ENCODE measurements at regions not wholly inside any gene's neighbourhood (a gene's known extent, or its start where the extent isn't known, plus 50 kb on each side); places are given as distances from the start of the nearest gene placed in this dataset.

DNA sequence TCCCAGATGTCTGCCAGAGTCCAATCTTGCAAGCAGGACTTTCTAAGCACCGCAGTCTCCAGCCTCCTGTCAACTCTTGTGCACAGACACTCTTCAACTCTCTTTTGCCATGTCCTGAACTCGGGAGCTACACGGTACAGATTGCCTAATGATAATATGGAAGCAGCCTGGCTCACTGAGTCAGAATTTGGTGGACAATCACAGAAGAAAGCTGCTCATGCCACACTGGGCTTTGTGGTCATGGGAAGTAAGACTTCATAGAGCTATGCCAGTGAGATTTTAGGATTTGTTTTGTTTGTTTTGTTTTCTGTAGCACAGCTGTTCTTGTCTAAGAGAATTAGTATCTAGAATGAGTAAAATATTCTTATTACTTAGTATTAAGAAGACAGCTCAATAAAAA is 144.1 kb upstream of the PRSS58 start:
- DNase-seq: no peak
- peaks cover 2% of the 10 kb centered on the region for H3K27me3 Mint-ChIP-seq
- H3K9me3 Mint-ChIP-seq: no peaks in the 10 kb centered on the region
- no peaks in the 10 kb centered on the region for H3K36me3 Mint-ChIP-seq (ENCODE audit: low read depth)
- H3K4me1 Mint-ChIP-seq (ENCODE audit: low read depth): no peaks in the 10 kb centered on the region
- H3K4me3 Mint-ChIP-seq: no peak overlapping the region
- no peak overlapping the region for H3K27ac Mint-ChIP-seq

DNA sequence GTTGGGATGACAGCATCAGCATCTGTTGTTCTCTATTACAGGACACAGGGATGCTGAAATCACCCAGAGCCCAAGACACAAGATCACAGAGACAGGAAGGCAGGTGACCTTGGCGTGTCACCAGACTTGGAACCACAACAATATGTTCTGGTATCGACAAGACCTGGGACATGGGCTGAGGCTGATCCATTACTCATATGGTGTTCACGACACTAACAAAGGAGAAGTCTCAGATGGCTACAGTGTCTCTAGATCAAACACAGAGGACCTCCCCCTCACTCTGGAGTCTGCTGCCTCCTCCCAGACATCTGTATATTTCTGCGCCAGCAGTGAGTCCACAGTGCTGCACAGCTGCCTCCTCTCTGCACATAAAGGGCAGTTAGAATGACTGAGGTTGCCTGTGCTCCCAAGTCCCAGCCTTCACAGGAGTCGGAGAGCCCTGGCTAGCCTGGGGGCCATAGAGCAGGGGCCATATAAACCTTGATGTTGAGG is 142.2 kb upstream of the PRSS58 start:
- Mint-ChIP-seq H3K27ac (no peak overlapping the region), H3K4me3 (no peak overlapping the region), H3K4me1 (ENCODE audit: low read depth) (no peaks in the 10 kb centered on the region), H3K36me3 (ENCODE audit: low read depth) (no peaks in the 10 kb centered on the region), H3K9me3 (no peaks in the 10 kb centered on the region), H3K27me3 (peaks cover 2% of the 10 kb centered on the region)
- no peak for DNase-seq

DNA sequence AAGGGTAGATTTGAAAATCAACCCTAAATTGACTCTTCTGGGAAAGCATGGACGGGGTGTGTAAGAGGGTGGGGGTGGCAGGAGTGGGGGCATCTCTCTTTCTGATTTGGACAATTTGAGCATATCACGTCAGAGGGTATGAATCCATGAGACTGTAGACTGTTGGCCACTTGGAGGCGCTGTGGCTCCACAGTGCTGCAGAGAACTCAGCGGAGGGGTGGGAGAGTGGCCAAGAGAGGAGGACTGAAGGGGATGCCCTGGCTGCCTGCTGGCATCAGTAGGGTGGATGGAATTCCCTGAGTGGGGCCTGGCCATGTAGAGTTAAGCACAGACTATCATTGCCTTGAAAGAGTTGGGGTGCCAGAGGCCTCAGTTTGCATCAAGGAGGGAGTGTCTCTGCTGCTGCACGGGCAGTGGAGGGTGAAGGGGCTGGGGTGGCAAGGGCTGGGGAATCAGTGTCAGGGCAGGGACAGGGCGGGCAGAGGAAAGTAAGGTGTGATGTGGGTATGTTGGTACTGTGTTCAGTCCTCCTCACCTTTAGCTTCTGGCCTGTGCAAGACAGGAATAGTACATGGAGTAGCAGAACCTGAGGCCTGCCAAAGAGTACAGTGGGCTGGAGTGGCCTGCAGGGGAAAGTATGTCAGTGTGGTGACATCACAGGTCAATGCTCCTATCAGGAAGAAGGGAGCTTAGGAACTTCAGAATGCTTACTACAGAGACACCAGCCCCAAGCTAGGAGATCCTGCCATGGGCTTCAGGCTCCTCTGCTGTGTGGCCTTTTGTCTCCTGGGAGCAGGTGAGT is 133.5 kb upstream of the PRSS58 start:
- Mint-ChIP-seq H3K27me3 (no peaks in the 10 kb centered on the region), H3K36me3 (ENCODE audit: low read depth) (no peaks in the 10 kb centered on the region), H3K9me3 (no peaks in the 10 kb centered on the region), H3K4me3 (peak overlapping the region; percentile 62), H3K4me1 (ENCODE audit: low read depth) (no peaks in the 10 kb centered on the region), H3K27ac (no peak overlapping the region)
- peak; percentile 55 for DNase-seq

DNA sequence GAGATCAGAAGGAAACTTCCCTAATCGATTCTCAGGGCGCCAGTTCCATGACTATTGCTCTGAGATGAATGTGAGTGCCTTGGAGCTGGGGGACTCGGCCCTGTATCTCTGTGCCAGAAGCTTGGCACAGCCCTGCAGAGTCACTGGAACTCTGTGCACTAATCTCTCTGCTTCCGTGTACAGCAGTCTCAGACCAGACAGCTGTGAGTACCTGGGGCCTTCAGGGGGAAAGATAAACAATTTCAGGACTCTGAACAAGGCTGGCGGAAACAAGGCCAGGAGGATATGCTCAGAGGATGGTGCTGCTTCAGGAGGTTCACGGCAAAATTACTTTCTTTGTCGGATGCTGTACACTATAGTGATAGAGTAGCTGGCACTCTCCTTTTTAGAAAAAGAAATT is 131.7 kb upstream of the PRSS58 start:
- no peak for DNase-seq
- H3K4me3 Mint-ChIP-seq: no peak overlapping the region
- no peak overlapping the region for H3K27ac Mint-ChIP-seq
- H3K27me3 Mint-ChIP-seq: no peaks in the 10 kb centered on the region
- H3K9me3 Mint-ChIP-seq: no peaks in the 10 kb centered on the region
- no peaks in the 10 kb centered on the region for H3K36me3 Mint-ChIP-seq (ENCODE audit: low read depth)
- peaks cover 9% of the 10 kb centered on the region for H3K4me1 Mint-ChIP-seq (ENCODE audit: low read depth)

DNA sequence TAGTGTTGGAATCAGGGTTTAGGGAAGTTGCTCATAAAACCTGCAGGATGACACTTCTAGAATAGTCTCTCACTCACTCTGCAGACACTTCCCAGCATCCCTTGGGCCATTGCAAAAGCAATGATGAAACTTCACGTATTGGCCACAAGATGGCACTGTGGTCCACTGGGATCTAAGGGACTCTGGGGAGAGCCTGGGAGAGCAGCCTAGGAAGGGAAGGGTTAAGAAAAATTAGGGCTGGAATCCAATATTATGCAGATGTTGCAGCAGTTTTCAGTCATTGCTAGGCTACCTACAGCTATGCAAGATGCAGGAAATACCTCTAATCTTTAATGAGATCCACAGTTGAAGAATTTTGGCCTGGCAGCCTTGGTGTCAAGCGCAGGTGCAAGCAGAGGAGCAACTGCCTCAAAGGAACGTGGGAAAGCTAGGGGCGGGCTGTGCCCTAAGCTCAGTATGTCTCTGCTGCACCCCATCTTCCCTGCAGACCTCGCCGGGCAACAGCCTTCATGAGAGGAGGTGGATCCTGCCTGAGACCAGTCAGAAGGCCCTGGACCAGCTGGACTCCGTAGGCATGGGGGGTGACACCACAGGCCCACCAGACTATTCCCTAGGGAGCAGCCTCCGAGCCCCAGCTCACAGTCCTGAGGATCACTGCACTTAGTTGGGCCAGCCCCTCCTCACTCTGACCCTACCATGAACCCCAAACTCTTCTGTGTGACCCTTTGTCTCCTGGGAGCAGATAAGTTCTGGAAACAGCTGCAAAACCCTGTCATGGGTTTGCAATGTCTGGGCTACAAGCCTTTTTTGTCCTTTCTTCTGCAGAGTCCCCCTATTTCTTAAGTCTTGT is 127.9 kb upstream of the PRSS58 start:
- Mint-ChIP-seq H3K4me1 (ENCODE audit: low read depth) (peaks cover 23% of the 10 kb centered on the region), H3K36me3 (ENCODE audit: low read depth) (no peaks in the 10 kb centered on the region), H3K27ac (peak overlapping the region; percentile 90), H3K27me3 (no peaks in the 10 kb centered on the region), H3K4me3 (peak overlapping the region; percentile 30), H3K9me3 (no peaks in the 10 kb centered on the region)
- no peak for DNase-seq

DNA sequence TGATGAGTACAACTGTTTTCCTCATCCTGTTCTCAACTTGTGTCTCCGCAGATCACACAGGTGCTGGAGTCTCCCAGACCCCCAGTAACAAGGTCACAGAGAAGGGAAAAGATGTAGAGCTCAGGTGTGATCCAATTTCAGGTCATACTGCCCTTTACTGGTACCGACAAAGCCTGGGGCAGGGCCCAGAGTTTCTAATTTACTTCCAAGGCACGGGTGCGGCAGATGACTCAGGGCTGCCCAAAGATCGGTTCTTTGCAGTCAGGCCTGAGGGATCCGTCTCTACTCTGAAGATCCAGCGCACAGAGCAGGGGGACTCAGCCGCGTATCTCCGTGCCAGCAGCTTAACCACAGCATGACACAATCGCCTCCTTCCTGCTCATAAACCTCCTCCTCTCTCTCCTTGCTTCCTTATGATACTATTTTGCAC is 126.7 kb upstream of the PRSS58 start:
- Mint-ChIP-seq H3K9me3 (no peaks in the 10 kb centered on the region), H3K36me3 (ENCODE audit: low read depth) (no peaks in the 10 kb centered on the region), H3K4me3 (peak overlapping the region; percentile 68), H3K27me3 (no peaks in the 10 kb centered on the region), H3K27ac (peak overlapping the region; percentile 90), H3K4me1 (ENCODE audit: low read depth) (peaks cover 23% of the 10 kb centered on the region)
- peak; percentile 54 for DNase-seq

DNA sequence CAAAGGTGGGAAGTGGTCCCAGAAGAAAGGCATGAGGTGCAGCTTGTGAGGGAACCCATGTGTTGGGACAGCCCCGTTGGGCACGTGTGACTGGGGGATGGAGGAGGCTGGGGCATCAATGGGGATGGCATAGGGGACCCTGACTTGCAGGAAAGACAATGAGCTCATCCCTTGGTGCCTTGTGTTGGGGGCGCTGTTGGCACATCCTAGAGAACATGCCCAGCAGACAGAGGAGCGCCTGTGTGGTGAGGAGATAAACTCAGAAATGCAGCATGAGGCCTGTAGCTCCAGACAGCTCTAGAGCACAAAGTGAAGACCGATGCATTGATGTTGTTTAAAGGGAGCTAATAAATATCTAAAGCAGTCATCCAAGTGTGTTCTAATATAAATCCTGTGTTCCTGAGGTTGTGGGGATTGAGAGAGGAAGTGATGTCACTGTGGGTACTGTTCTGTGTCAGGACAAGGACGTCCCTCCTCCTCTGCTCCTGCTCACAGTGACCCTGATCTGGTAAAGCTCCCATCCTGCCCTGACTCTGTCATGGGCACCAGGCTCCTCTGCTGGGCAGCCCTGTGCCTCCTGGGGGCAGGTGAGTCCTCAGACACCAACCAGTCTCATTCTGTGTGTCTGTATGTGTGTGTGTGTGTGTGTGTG is 126.1 kb upstream of the PRSS58 start:
- Mint-ChIP-seq H3K4me1 (ENCODE audit: low read depth) (peaks cover 23% of the 10 kb centered on the region), H3K27me3 (no peaks in the 10 kb centered on the region), H3K4me3 (peak overlapping the region; percentile 68), H3K27ac (peak overlapping the region; percentile 90), H3K9me3 (no peaks in the 10 kb centered on the region), H3K36me3 (ENCODE audit: low read depth) (no peaks in the 10 kb centered on the region)
- DNase-seq: peak; percentile 49

DNA sequence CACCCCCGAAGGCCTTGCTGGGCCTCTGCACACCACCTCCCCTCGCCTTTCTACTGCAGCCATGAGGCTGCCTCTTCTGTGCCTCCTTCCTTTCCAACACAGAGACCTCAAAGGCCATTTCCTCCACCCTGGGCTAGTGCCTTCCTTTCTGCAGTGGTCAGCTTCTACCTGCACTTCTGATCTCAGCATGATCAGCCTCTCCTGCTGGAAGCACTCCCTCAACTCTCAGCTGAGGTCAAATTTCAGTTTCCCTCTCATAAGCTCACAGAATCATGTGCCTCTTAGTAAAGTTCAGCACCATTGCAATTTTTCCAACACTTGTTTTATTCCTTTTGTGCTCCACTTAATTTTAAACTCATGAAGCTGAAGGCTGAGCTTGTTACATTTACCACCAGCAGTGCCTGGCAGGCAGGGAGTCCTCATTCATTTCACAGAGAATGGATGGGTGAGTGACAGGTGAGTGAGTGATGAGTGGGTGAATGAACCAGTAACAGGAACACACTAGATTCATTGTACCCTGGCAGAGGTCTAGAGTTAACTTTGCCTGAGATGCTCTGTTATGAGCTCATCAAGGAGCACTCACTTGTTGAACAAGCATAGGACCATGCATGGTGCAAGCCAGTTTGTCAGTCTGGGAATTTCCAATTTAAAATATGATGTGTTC is 124.0 kb upstream of the PRSS58 start:
- DNase-seq: no peak
- Mint-ChIP-seq H3K4me1 (ENCODE audit: low read depth) (peaks cover 23% of the 10 kb centered on the region), H3K9me3 (no peaks in the 10 kb centered on the region), H3K4me3 (no peak overlapping the region), H3K27ac (peak overlapping the region; percentile 71), H3K27me3 (no peaks in the 10 kb centered on the region), H3K36me3 (ENCODE audit: low read depth) (no peaks in the 10 kb centered on the region)

DNA sequence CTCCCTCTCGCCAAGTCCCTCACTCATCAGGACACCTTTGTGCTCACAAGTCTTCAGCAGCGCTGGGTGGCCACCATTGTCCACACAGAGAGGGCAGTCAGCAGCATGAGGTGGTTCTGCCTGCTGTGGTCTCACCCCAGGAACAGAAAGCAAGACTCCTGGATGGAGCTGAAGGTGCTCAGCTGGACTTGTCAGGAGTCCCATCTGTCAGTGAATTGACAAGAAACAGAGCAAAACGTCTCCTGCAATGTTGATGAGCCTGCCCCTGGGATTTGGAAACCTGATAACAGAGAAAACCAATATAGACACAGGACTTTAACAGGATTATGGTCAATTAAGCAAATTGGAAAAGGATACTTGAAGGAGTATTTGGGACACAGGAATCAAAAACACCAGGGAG is 122.2 kb upstream of the PRSS58 start:
- H3K27me3 Mint-ChIP-seq: no peaks in the 10 kb centered on the region
- no peak for DNase-seq
- no peaks in the 10 kb centered on the region for H3K36me3 Mint-ChIP-seq (ENCODE audit: low read depth)
- no peak overlapping the region for H3K4me3 Mint-ChIP-seq
- no peaks in the 10 kb centered on the region for H3K9me3 Mint-ChIP-seq
- no peak overlapping the region for H3K27ac Mint-ChIP-seq
- peaks cover 20% of the 10 kb centered on the region for H3K4me1 Mint-ChIP-seq (ENCODE audit: low read depth)

DNA sequence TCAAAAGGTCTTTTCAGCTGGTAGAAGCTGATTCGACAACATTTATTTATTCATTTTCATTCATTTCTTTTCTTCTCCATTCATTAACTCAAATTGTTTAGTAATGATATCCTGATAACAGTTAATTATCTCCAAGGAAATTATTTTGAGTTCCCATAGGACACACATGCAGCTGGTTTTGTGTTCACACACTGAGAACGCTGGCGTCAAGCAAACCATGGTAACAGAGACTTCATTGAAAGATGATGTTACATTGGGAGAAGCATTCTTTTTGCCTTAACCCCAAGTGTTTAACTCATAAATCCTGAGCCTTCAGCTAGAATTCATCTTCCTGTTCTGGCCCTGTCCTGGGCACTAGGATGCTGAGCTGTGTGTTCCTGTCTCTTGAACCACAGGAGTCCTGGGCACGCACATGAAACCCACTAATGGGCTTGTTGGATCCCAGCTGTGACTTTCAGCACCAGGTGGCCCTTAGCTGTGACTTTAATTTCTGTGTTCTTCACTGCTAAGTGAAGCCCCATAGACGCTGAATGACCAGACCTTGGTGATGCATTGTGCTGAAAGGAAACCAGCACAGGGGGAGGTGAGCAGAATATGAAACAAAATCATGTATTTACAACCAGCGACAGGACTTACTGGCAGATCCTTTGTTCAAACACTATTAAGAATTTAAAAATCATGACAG is 121.5 kb upstream of the PRSS58 start:
- H3K9me3 Mint-ChIP-seq: no peaks in the 10 kb centered on the region
- H3K4me1 Mint-ChIP-seq (ENCODE audit: low read depth): peaks cover 12% of the 10 kb centered on the region
- no peak for DNase-seq
- no peaks in the 10 kb centered on the region for H3K36me3 Mint-ChIP-seq (ENCODE audit: low read depth)
- no peak overlapping the region for H3K27ac Mint-ChIP-seq
- H3K4me3 Mint-ChIP-seq: no peak overlapping the region
- no peaks in the 10 kb centered on the region for H3K27me3 Mint-ChIP-seq

DNA sequence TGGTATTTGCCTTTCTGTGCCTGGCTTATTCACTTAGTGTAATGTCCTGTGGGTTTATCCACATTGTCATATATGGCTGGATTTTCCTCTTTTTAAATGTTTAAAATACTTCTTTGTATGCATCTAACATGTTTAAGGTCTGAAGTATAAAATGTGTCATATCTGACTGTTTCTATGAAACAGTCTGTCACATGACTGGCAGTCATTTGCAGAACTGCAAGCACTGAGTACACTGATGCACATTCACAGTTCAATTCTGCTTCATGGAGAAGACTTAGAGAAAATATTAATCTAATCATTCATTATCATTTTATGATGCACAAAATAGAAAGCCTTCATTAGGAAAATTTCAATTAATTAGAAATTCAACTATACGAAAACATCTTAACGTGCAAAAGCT is 119.7 kb upstream of the PRSS58 start:
- Mint-ChIP-seq H3K36me3 (ENCODE audit: low read depth) (no peaks in the 10 kb centered on the region), H3K4me3 (no peak overlapping the region), H3K9me3 (no peaks in the 10 kb centered on the region), H3K4me1 (ENCODE audit: low read depth) (peaks cover 3% of the 10 kb centered on the region), H3K27me3 (no peaks in the 10 kb centered on the region), H3K27ac (no peak overlapping the region)
- no peak for DNase-seq

DNA sequence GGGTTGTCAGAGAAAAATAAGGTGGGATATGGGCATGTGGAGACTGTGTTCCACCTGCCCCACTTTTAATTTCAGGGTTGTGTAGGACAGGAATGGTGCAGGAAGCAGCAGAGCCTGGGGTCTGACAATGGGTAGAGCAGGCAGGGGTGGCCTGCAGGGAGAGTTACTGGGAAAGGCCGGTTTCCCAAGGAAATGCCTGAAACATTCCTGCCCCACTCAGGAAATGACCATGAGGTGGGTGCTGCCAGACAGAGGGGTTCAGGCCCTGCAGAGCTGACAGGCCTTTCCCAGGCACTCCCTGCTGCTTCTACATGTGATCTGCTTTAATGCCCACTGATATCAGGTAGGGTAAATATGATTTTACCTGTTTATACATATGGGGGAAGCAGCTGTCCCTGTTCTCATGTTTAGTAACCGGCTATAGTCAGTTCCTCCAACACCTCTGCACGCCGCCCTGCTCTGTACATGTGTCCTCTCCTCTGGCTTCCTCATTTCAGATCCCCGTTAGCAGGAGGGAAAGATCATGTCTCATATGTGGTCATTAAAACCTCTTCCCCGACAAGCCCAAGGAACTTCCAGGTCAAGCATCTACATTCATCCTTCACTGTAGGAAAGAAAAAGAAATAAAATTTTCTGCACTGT is 118.6 kb upstream of the PRSS58 start:
- H3K27ac Mint-ChIP-seq: peak overlapping the region; percentile 40
- no peaks in the 10 kb centered on the region for H3K4me1 Mint-ChIP-seq (ENCODE audit: low read depth)
- H3K27me3 Mint-ChIP-seq: no peaks in the 10 kb centered on the region
- no peak overlapping the region for H3K4me3 Mint-ChIP-seq
- no peaks in the 10 kb centered on the region for H3K36me3 Mint-ChIP-seq (ENCODE audit: low read depth)
- no peak for DNase-seq
- H3K9me3 Mint-ChIP-seq: no peaks in the 10 kb centered on the region

DNA sequence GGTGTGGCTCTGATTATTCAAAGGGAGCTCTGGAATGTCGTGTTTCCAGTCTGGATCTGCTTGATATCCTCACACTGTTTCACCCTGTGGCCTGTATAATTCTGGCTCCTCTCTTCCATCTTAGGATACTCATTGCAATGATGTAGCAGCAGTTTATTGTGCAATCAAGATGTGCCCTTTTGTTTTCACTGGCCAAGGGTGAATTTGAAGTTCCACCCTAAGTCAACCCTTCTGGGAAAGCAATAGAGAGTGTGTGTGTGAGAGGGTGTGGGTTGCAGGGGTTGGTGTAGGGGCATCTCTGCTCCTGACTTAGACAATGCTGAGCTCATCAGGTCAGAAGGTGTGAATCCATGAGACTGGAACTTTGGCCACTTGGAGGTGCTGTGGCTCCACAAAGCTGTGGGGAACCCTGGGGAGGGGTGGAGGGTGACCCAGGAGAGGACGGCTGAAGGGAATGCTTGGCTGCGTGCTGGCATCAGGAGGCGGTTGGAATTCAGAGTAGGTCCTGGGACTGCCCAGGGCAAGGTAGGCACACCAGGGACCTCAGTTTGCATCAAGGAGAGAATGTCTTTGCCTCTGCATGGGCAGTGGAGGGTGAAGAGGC is 118.0 kb upstream of the PRSS58 start:
- Mint-ChIP-seq H3K4me1 (ENCODE audit: low read depth) (no peaks in the 10 kb centered on the region), H3K36me3 (ENCODE audit: low read depth) (no peaks in the 10 kb centered on the region), H3K4me3 (no peak overlapping the region), H3K27me3 (peaks cover 4% of the 10 kb centered on the region), H3K27ac (peak overlapping the region; percentile 40), H3K9me3 (no peaks in the 10 kb centered on the region)
- no peak for DNase-seq
